GM21529 (cell line): ENCODE measurements at regions not wholly inside any gene's neighbourhood (a gene's known extent, or its start where the extent isn't known, plus 50 kb on each side); places are given as distances from the start of the nearest gene placed in this dataset.

Experiments
- ATAC-seq: cut with Tn5 transposase; IDR thresholded peaks from one replicate; pipeline ENCODE4 v1.9.1; 2021; ENCODE audit not compliant: unreplicated experiment

- ATAC-seq = no peak
Measured at GRCh38 chr5:2008851-2009629, 126.3 kb upstream of the IRX4 start.

DNA sequence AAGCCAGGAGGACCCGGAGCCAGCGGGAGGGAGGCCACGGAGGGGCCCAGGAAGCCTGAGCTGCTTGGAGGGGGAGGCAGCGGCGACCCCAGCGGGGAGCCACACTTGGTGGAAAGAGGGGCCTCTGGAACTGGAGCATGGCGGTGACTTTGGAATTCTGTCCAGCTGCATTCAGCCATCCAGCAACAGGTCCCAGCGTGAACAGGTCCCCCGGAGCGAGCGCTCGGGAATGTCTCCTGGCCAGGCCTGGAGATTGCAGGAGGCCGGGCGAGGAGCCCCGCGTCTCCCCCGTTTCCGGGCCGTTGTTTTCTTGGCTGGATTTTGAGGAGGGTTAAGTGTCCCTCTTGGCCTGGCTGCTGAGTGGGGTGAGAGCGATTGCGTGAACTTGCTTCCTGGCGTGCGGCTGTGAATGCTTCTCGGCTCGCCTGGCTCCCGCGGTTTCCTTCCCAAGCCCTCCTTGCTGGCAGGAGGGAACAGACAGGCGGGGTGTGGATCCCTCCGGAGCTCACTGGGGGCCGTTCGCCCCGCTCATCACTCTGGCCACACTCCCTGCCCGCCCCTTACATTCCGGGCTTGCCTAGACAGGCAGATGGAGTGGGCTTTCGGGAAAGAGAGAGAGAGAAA is 125.3 kb upstream of the IRX4 start:
- ATAC-seq = no peak

GRCh38 chr5:2007496-2007877 is 124.8 kb upstream of the IRX4 start:
- no peak for ATAC-seq

DNA sequence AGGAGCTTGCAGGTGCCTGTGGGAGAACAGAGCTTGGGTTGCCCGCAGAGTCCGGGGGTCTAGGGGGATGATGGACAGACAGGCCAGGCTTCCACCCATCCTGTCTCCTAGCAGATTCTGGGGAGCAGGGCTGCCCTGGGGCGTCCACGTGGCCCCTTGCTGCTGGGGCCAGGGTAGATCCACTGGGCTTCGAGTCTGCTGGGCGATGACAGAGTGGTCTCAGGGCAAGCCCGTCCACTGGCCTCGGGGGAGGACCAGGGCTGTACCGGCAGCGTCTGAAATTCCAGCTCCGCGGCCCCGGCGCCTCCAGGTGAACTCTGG is 124.2 kb upstream of the IRX4 start:
- no peak for ATAC-seq

- ATAC-seq = no peak
Measured at GRCh38 chr5:2006193-2006970, 123.7 kb upstream of the IRX4 start.

DNA sequence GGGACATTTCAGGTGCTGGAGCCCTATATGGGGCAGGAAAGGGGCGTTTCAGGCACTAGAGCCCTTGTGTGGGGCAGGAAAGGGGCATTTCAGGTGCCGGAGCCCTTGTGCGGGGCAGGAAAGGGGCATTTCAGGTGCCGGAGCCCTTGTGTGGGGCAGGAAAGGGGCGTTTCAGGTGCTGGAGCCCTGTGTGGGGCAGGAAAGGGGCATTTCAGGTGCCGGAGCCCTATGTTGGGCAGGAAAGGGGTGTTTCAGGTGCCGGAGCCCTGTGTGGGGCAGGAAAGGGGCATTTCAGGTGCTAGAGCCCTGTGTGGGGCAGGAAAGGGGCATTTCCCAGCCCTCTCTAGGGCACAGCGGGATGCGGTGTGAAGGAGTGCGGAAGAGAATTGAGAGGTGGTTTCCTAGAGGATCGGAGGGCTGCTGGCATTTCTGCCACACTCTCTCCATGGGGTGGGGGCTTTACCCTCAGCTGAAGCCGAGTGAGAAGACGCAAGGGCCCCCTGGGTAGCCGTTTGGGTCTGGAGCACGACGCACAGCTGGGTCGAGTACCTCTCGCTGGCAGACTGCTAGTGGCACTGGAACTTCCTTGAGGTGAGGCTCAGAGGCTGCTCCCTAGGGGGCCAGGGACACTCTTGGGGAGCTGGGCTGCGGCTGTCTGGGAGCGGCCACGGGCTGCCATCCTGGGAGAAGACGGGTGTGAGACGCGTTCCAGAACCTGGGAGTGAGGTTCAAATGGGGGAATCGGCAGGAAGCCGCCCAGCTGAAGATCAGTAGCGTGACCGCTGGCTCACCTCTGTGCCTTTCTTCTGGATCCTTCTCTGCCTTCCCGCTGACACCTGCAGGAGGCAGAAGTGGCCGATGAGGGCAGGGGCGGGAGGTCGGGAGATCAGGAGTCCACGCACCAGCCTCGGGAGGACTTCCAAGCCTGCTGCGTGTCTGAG is 122.6 kb upstream of the IRX4 start:
- no peak for ATAC-seq

DNA sequence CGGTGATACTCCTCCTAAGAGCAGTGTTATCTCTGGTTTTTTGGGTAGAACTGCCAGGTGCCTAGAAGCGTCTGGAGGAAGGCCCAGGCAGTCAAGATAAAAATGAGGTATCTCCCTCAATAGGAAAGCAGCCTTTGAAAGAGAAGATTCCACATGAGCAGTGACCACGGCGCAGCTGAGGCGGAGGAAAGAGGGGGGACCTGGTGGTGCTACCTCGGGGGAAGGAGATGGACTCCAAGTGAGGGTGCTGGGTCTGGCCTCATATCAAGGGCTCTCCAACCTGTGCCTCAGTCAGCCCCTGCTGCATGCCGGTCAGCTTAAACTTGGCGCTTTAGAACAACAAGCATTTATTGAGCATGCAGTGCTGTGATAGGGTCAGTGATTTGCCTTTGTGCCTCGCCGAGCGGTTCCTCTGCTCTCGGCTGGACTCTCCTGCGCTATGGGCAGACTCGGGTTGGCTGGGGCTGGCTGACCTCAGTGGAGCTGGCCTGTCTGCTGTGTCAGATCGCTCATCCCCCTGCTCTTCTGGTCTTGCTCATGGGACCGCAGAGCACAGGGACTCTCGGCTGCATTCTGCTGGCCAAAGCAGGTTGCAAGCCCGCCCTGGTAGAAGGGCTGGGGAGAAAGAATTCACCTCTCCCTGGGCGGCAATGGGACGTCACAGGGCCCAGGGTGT is 121.1 kb upstream of the IRX4 start:
- ATAC-seq = no peak

GRCh38 chr5:2003206-2003605 is 120.5 kb upstream of the IRX4 start:
- no peak for ATAC-seq

- no peak for ATAC-seq
Measured at GRCh38 chr5:2001300-2001699, 118.6 kb upstream of the IRX4 start.

DNA sequence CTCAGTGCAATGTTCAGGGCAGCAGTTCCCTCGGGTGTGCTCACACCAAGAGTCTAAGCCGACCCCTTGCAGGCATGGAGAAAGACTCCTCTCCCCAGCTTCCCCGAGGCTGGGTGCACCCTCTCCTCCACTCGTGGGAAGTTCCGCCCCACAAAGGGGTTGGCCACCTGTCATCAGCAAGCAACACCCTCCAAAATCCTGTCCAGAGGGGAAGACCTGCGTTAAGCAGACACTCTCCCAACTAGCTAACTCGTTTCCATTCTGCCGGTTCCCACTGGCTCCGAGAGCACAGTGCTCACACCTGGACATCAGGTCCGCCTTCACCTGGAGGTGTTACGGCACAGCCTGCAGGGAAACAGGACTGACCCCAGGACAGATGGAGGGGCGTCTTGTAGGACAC is 117.9 kb upstream of the IRX4 start:
- no peak for ATAC-seq

DNA sequence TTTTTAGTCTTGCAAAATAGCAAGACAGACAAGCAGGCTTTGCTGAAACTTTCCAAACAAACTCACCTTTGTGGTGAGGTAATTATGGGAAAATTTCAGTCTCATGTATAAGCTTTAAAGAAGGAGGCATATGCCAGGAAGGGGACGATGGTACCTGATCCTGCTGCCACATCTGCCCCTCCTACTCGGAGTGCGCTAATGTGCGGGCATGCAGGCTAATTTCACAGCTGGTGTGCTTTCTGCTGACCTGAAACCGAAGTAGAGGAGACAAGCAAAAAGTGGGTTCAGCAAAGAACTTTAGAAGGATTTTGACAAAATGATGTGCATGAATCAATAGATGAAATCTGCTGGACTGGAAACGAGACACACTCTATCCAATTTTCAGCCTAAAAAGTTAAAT is 117.1 kb upstream of the IRX4 start:
- ATAC-seq = no peak

DNA sequence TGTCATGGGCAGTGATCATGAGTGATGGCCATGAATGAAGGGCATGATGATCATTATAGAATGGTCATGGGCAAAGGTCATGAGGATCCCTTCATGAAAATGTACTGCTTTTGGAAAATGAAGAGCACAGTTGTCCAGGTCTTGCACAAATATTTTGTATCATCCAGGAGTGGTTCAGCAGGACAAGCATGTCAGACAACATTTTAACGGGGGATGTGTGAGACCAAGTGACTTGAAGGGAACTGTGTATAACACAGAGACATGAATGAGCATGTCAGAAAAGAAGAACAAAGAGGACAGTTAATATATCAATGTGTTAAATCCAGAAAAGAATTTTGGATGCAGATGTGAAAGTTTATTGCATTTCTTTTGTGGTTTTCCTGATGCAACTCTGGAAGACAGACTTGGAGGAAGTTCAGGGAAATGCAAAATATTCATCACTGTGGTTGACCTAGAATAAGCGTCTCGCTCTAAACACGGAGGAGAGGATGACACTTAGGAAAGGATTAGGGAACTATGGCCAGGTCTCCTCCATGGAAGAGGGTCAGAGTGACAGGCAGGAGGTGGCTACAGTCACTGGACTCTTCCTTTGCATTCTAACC is 116.1 kb upstream of the IRX4 start:
- no peak for ATAC-seq

DNA sequence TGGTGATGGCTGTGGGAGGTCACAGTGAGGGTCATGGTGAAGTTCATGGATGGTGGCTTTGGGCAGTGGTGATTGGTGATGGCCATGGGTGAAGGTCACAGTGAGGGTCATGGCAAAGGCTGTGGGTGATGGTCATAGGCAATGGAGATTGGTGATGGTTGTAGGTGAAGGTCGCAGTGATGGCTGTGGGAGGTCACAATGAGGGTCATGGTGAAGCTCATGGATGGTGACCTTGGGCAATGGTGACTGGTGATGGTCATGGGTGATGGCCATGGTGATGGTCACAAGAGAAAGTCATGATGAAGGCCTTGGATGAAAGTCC is 115.6 kb upstream of the IRX4 start:
- no peak for ATAC-seq

DNA sequence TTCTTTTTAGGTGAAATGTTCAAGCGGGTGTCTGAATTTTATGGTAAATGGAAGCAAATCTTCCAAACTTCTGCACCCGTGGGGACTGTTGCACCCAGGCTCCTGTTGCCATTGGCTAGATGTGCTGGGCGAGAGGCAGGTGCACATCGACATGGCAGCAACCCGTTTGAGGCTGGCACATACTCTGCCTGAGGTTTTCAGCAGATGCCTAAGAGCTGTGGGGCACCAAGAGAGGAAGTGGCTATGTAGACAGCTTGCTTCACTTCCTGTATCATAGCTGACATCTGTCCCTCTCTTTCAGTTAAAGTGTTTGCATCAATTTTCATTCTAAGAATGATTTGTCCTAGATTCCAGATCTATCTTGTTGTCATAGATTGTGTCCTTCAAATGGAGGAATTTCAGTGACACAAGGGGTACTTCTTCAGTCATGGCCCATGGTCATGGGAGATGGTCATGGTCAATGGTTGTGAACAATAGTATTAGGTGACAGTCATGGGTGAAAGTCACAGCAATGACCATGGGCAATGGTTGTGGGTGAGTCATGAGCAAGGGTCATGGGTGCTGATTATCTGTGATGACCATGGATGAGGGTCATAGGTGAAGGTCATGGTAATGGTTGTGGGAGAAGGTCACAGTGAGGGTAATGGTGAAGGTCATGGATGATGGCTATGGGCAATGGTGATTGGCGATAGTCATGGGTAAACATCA is 115.1 kb upstream of the IRX4 start:
- ATAC-seq = no peak

DNA sequence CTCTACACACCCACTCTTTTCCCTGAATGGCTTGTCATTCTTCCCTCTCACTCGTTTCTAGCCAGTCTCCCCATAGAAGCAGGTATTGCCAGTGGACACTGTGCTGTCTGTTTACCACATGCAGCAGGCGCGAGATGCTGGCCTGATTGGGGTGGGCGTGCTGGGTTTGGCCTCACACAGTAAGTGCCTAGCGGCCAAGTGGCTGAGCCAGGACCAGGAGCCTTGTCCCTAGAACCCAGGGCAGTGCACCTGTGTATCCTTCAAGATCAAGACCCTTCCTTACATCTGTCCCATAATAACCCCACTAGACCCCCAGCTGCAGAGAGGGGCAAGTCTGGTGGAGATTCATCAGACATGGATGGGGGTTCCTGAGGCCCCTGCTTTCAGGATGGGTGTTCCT is 112.8 kb upstream of the IRX4 start:
- ATAC-seq = no peak

DNA sequence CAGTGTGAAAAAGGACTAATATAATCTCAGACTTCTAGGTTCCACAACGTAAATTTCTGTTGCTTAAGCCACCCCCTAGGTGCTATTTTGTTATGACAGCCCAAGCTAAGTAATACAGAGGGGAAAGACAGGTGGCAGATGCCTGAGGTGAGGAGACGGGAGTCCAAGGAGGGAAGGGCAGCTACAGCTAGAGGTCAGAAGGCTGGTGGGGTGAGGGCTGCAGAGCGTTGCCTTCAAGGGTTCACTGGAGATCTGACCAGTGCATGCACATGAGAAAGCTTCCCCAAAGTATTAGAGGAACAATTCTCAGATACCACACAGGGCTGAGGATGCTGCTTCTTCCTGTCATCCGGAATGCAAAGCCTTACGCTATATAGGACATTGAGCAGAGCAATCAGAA is 104.7 kb upstream of the IRX4 start:
- ATAC-seq = no peak

DNA sequence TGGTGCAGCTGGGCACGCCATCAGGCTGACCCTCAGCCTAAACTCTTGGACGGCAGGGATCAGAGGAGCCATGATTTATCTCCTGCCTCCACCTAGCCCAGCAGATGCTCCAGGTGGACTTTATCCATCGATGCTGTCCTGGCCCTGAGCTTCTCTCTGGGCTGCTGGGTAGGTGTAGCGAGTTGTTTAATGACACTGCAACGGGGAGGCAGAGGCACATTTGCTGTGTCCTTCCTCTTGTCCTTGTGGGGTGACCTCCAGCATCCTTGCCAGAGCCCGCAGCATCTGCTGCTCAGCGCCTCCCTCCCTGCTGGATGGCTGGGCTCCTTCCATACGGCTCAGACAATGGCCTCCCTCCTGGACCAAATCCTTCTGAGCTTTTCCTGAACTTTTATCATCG is 103.1 kb upstream of the IRX4 start:
- no peak for ATAC-seq

- no peak for ATAC-seq
Measured at GRCh38 chr5:1983919-1984695, 101.4 kb upstream of the IRX4 start.

DNA sequence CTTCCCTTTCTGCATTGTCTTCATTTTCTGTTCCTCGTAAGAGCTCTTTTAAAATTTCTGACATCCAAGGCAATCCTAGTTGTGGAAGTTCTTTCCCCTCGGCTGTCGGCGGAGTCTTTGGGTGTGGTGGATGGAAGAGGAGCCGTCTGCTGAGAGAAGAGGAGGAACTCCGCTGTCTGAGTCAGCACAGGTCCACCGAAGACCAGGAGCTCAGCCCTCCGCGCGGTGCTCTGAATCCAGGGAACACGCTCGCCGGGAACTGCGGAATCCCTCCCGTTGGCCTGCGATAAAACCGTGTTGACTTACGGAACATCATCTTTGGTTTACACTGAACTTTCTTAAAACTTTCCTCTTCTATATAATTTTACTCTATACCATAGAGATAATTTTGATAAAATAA is 100.7 kb upstream of the IRX4 start:
- no peak for ATAC-seq
